ENCODE measurements at regions not wholly inside any gene's neighbourhood (a gene's known extent, or its start where the extent isn't known, plus 50 kb on each side); places are given as distances from the start of the nearest gene placed in this dataset.
"Not testable (repeated sequence)": the region's sequence is repeated elsewhere in the genome, so short reads cannot be mapped to it uniquely, and the experiment has no call there.

DNA sequence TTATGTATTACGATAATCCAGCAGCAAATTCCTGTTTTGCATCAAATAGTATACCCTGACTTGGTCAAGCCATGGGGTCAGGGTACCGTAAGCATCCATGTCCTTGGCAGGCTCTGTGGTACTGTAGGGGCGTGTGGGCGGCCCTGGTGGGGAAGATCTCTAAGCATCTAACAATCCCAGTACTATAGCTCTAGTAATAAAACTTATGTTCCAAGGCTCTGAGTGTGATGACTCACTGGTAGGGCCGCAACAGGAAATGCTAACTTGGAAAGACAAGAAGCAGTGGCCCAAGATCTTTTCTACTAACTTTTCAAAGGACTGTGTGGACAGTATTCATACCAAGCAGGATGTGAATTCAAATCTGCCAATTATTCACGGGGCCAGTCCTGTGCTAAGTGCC lies 63.8 kb downstream of the CLEC18A start:
- not testable (repeated sequence) for DNase-seq (ENCODE audit: insufficient read length, low spot score); FAIRE-seq

DNA sequence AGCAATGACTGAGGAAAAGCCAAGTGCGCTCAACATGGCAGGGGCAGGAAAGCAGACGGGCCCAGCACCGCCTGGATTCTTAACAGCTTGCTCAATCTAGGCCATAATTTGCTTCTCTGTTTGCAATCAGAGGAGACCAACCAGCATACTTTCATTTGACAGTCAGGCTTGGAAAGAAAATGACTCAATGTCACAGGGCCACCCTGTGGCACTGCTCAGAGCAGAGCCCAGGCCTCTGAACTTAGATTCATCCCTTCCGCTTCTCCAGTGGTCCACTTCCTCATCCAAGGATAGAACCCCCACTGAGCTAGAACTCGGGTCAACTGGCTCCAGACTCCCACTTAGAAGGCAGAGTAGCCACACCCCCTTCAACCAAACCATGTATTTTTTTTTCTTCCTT lies 65.6 kb downstream of the CLEC18A start:
- not testable (repeated sequence) for DNase-seq (ENCODE audit: insufficient read length, low spot score)

DNA sequence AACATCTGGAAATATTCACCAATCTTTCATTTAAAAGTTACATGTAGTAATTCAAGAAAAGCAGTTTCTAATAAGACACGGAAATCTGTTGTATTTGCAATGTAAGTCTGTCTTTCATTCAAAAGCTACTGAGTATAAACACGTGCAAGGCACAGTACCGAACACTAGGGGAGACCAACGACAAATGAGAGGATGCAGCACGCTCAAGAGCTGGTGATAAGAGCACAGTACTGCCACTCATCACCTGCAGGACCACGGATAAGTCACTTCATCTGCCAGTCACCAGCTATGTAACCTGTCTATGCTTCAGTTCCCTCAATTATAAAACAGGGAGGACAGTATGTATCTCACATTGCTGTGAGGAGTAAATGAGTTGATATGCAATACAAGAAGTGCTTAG lies 67.1 kb downstream of the CLEC18A start:
- DNase-seq (ENCODE audit: insufficient read length, low spot score) = no peak
- FAIRE-seq = peak; percentile 85
- TF ChIP-seq PAX5 (IDR thresholded peaks at IDR 0.05; ENCODE audit: insufficient read depth, low read length, severe bottlenecking) = no peak
- TF ChIP-seq SPI1 (IDR thresholded peaks at IDR 0.05; ENCODE audit: low read depth, low read length) = no peak
- TF ChIP-seq TAF1 (IDR thresholded peaks at IDR 0.05; ENCODE audit: low read depth, low read length) = no peak
- TF ChIP-seq POLR2A (IDR thresholded peaks at IDR 0.05; ENCODE audit: low read depth, low read length) = no peak
- TF ChIP-seq POLR2AphosphoS5 (IDR thresholded peaks at IDR 0.05; ENCODE audit: low read depth, low read length) = no peak
- TF ChIP-seq POU2F2 (IDR thresholded peaks at IDR 0.05; ENCODE audit: low read depth, low read length) = no peak

More for the DNA sequence above, 65.6 kb downstream of the CLEC18A start:
- FAIRE-seq = not testable (repeated sequence)

DNA sequence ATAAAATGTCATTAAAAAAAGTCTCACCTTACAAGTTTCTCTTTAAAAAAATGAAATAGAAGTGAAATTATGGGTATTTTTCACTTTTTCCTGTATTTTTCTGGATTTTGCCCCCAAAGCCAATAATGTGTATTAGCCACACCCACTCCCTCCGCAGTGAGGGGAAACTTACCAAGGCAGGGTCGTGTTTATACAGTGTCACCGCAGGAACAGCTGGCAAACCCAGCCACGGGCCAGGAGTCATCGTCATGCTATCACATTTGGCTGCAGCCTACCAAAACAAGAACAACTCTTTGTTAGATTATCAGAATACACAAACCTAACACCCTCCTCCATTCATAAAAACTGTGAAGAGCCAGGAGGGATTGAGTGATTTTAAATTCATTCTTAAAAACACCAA lies 72.1 kb downstream of the CLEC18A start:
- not testable (repeated sequence) for DNase-seq (ENCODE audit: insufficient read length, low spot score)
- peak; percentile 61 for FAIRE-seq

DNA sequence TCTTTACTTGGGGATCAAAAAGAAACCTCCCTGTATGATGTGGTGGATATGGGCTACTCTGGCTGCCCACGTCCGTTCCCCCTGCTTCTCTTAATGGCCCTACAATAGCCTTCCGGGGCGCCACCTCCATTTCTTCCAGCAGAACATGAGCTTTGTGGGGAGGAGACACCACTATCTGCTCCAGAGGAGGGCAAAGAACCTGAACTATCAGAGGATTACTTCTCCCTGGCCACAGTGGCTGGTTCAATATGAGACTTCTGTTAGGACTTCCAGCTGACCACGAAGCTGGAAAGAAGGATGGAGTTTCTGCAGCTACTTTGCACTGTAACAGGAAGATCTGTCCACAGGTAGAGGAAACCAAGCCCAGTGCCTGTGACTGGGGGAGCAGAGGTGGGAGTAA lies 72.8 kb downstream of the CLEC18A start:
- FAIRE-seq; DNase-seq (ENCODE audit: insufficient read length, low spot score): not testable (repeated sequence)

DNA sequence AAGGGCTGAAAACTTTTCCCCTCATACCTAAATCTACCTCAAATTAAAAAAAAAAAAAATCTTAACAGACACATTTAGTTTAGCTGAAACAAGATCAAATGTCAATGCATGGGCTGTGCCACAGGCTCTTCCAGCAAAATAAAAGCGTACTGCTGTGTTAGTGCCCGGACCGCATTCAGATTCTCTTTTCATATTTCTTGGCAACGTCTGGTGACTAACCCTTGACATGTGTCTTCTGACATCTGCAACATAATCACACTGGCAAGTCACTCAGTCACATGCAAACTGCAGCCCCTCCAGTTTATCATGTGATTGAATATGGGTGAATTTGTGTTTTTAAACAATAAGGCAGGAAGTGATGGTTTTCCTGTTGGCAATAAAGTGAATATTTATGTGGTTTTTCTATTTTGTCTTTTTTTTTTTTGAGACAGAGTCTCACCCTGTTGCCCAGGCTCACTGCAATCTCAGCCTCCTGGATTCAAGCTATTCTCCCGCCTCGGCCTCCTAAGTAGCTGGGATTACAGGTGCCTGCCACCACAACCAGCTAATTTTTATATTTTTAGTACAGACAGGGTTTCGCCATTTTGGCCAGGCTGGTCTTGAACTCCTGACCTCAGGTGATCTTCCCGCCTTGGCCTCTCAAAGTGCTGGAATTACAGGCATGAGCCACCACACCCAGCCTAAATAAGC lies 75.2 kb downstream of the CLEC18A start:
- FAIRE-seq = peak; percentile 66
- not testable (repeated sequence) for DNase-seq (ENCODE audit: insufficient read length, low spot score)

DNA sequence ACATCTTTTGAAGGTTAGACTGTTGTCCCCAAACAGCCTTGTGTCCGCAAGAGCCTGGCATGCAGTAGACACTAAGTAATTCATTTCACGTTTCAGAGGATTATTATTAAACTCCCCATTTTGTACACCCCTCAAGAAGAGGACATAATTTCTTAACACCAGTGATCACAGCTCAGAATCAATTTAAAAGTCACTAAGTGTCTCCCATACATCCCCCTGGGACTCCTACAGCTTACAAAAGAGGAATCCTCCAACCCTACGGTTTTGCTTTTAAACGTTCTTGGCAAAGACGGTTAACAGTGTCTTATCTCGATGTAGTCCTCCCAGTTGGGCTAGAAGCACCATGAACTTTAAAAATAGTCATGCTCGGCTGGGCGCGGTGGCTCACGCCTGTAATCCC lies 81.2 kb upstream of the PDPR start:
- FAIRE-seq; DNase-seq (ENCODE audit: insufficient read length, low spot score): not testable (repeated sequence)

DNA sequence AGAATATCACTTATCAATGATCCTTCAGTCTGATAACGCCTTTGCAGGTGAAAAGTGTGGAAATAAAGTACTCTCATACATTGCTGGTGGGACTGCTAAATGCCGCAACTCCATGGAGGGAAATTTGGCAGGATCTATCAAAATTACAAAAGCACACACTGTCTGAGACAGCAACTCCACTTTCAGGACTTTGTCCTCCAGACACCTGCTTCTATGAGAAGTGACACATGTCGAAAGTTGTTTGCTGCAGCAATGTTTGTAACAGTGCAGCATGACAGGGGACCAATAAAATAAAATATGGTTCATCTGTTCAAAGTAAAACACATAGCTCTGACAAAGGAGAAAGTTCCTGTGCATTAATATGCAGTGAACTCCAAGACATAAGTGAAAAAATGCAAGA lies 76.2 kb upstream of the PDPR start:
- peak; percentile 71 for FAIRE-seq
- not testable (repeated sequence) for DNase-seq (ENCODE audit: insufficient read length, low spot score)

DNA sequence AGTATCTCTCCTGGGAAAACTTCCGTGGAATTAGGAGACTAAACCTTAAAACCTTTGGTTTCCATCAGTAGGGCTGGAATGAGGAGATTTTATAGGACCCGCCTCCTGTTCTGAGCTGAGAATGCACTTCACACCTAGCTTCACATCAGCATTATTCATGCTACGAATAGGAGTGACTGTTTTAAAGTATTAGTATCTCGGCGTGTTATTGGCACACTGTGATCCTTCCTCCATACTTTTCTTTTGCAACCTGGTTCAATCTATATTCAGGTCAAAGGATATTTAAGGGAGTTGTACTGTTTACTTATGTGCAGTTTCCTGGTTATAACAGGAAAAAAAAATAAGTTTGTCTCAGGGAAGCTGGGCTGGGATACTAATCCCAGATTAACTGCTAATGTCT lies 73.6 kb upstream of the PDPR start:
- DNase-seq (ENCODE audit: insufficient read length, low spot score); FAIRE-seq: not testable (repeated sequence)

DNA sequence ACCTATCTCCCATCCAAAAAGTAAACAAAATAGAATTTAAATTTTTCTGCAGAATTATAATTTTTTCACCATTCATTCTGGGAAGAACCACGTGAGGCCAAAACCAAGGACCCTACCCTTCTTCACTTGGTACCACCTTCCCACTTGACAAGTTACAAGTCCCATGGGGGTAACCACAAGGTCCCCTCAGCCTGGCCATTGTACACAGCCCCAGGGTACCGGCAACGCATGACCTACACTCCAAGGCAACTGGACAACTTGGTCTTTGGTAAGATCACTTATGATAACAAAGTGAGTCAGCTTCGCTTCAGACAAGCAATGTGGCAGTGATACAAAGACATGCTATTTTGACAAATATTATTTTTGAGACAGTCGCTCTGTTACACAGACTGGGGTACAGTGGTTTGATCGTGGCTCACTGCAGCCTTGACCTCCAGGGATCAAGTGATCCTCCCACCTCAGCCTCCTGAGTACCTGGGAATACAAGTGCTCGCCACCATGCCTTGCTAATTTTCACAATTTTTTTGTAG lies 70.5 kb upstream of the PDPR start:
- FAIRE-seq; DNase-seq (ENCODE audit: insufficient read length, low spot score): not testable (repeated sequence)

DNA sequence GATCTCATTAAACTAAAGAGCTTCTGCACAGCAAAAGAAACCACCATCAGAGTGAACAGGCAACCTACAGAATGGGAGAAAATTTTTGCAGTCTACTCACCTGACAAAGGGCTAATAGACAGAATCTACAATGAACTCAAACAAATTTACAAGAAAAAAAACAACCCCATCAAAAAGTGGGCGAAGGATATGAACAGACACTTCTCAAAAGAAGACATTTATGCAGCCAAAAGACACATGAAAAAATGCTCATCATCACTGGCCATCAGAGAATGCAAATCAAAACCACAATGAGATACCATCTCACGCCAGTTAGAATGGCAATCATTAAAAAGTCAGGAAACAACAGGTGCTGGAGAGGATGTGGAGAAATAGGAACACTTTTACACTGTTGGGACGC lies 67.6 kb upstream of the PDPR start:
- FAIRE-seq; DNase-seq (ENCODE audit: insufficient read length, low spot score): not testable (repeated sequence)

DNA sequence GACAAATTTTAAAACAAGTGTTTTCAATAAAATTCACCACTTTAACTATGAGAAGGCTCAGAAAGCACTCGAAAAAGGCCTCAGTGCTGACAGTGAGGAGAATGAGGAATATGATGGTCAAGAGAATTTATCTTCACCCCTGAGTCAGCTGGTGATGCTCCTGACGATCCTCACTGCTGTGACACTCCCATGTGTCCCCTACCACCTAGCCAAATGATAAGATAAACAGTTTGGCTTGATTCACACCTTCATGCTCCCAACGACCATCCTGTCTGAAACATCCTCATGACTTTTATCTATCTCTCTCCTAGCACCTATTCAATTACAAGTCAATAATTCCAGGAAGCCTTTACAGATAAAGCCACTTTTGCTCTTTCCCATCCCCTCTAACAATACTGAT lies 66.0 kb upstream of the PDPR start:
- not testable (repeated sequence) for FAIRE-seq

DNA sequence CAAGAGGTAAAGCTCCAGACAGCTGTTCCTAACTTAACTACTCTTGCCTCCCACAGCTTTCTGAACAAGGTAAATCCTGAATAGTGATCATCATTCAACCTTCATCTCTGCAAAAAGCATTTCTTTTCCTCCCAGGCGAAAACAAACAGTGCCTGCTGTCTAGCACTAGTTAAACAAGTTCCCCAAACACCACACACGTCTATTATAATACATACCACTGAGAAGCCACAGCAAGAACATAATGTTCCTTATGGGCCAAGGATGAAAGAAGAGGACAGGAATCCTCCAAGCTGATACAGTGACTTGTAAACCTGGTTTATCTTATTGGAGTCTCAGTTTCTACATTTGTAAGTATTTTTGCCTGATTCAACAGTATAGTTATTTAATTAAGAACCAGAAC lies 56.1 kb upstream of the PDPR start:
- DNase-seq (ENCODE audit: insufficient read length, low spot score) = not testable (repeated sequence)
- peak; percentile 64 for FAIRE-seq

More for the DNA sequence above, 66.0 kb upstream of the PDPR start:
- not testable (repeated sequence) for DNase-seq (ENCODE audit: insufficient read length, low spot score)

DNA sequence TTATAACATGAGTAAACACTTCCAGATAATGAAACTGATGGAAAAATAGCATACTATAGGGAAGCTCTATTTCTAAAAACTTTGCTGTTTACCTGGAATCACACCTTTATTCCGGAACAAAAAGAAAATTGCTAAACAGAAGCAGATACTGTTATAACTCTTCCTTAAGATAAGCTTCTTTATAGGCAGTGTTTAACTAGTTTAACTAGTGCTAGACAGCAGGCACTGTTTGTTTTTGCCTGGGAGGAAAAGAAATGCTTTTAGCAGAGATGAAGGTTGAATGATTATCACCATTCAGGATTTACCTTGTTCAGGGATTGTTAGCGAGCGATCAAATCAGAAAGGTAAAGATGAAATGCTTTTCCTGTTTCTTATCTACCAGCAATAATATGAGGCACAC lies 54.7 kb upstream of the PDPR start:
- not testable (repeated sequence) for FAIRE-seq; DNase-seq (ENCODE audit: insufficient read length, low spot score)

DNA sequence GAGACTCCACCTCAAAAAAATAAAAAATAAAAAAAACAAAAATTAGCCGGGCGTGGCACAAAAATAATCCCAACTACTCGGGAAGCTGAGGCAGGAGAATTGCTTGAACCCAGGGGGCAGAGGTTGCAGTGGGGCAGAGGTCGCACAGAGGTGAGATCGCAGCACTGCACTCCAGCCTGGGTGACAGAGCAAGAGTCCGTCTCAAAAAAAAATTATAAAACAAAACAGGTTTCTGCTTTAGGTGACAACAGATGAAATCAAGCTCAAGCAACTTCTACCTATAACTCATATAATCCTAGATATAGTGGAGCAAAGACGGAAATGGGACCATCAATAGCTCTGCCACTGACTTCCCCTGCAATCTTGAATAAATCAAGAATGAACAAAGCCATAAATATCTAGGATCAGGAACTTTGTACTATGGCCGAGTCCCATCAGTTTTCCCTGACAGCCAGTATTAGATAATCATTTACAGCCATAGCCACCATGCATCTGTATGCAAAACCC lies 53.6 kb upstream of the PDPR start:
- DNase-seq (ENCODE audit: insufficient read length, low spot score); FAIRE-seq: not testable (repeated sequence)

DNA sequence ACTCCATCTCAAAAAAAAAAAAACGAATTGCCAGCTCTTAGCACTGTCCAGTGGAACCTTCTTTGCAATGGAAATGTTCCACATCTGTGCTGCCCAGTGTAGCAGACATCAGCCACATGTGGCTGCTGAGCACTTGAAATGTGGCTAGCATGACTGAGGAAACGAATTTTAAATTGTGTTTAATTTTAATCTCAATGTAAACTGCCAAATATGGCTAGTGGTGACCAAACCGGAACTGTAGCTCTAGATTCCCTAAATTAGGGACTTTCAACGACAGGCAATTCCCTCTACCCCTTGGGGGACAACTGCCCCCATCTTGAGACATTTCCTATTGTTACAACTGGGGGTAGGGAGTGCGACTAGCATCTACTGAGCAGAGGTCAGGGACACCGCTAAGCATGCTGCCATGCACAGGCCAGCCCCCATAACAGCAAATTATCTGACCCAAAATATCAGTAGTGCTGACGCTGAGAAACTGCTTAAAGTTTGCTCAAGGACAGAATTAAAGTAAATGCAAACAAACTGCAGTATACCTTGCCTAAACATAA lies 52.4 kb upstream of the PDPR start:
- DNase-seq (ENCODE audit: insufficient read length, low spot score); FAIRE-seq: not testable (repeated sequence)

DNA sequence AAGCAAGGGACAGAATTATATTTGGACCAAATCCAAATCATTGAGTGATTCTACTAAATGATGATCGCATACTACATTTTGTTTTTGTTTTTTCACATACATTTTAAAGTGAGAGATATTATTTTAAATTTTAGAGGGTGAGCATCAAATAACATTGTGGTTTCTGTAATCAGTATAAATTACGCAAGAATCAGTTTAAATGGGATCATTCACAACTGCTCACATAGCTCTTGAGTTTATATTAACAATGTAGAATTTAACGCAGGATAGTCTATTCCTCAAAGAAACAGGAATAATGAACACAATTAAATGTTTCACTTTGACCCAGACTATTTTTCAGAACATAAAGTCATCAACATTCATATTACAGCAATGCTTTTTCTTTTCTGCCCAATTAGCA lies 51.2 kb upstream of the PDPR start:
- FAIRE-seq; DNase-seq (ENCODE audit: insufficient read length, low spot score): not testable (repeated sequence)
